ENCODE measurements at regions not wholly inside any gene's neighbourhood (a gene's known extent, or its start where the extent isn't known, plus 50 kb on each side); places are given as distances from the start of the nearest gene placed in this dataset.

DNA sequence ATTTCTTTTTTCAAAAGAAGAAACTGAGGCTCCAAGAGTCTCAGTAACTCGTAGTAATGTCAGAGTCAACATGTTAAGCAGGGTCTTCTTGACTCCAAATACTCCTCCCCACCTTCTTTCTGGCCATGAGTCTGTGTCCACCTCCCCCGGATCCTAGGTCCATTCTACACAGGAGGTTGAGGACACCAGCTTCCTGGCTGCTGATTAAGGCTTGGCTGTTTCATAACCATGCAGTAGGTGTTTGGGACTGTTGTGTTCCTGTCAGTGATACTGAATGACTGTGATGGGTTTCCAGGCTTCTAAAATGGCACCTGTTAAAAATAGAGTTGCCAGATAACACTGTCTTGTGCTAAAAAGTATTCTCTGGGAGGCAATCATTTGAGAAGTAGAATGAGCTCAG is 130.8 kb upstream of the IL12A start:
- H3K27me3 ChIP-seq (ENCODE audit: insufficient read depth, low read length): no peaks in the 10 kb centered on the region
- H3K4me1 ChIP-seq (ENCODE audit: control insufficient read depth in 1 of 2, insufficient read depth in 2 of 2, low read length in 2 of 2): peaks cover 17 to 32% of the 10 kb centered on the region in 2 experiments
- H3K79me2 ChIP-seq (ENCODE audit: insufficient read depth, low read length): no peaks in the 10 kb centered on the region
- H3K4me3 ChIP-seq (replicated peaks in 1 of 2; ENCODE audit: low read depth in 1 of 2, low read length in 2 of 2): no peak overlapping the region
- RAD21 ChIA-PET (ENCODE audit: low non-redundant PET in 1 of 2, low total read pairs in 2 of 2, uncharacterized antibody in 2 of 2, unreplicated experiment in 2 of 2): no interaction called here
- H3K9me2 ChIP-seq (ENCODE audit: insufficient read depth): no peaks in the 10 kb centered on the region
- no peaks in the 10 kb centered on the region for H3K9me3 ChIP-seq (ENCODE audit: control insufficient read depth in 1 of 2, insufficient read depth in 1 of 2, low read depth in 1 of 2, low read length in 2 of 2)
- H3K4me2 ChIP-seq (ENCODE audit: low read length): no peak overlapping the region
- POLR2A ChIA-PET: no interaction called here
- DNase-seq (ENCODE audit: low read depth, low spot score) (no peak), ATAC-seq (no peak)
- no peak for TF ChIP-seq FOSL1 (IDR thresholded peaks at IDR 0.05; ENCODE audit: low read depth)
- TF ChIP-seq CBX3 (IDR thresholded peaks at IDR 0.05; ENCODE audit: low read depth): no peak
- no peak for TF ChIP-seq EZH2phosphoT487 (IDR thresholded peaks at IDR 0.05; ENCODE audit: borderline replicate concordance)
- TF ChIP-seq ZFX (IDR thresholded peaks at IDR 0.05): no peak
- TF ChIP-seq YY1 (IDR thresholded peaks at IDR 0.05; ENCODE audit: extremely low read depth, insufficient replicate concordance, low read depth, low read length): no peak
- TF ChIP-seq, protein P1, sequence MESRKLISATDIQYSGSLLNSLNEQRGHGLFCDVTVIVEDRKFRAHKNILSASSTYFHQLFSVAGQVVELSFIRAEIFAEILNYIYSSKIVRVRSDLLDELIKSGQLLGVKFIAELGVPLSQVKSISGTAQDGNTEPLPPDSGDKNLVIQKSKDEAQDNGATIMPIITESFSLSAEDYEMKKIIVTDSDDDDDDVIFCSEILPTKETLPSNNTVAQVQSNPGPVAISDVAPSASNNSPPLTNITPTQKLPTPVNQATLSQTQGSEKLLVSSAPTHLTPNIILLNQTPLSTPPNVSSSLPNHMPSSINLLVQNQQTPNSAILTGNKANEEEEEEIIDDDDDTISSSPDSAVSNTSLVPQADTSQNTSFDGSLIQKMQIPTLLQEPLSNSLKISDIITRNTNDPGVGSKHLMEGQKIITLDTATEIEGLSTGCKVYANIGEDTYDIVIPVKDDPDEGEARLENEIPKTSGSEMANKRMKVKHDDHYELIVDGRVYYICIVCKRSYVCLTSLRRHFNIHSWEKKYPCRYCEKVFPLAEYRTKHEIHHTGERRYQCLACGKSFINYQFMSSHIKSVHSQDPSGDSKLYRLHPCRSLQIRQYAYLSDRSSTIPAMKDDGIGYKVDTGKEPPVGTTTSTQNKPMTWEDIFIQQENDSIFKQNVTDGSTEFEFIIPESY (IDR thresholded peaks at IDR 0.05; ENCODE audit: extremely low read depth, insufficient replicate concordance, low read length): no peak
- no peak for TF ChIP-seq MAX (IDR thresholded peaks at IDR 0.05)
- no peak for TF ChIP-seq ELF1 (IDR thresholded peaks at IDR 0.05; ENCODE audit: borderline replicate concordance, low read depth)
- no peak for TF ChIP-seq POLR2A (IDR thresholded peaks at IDR 0.05; ENCODE audit: borderline replicate concordance, extremely low read depth, insufficient read depth, insufficient read length)
- TF ChIP-seq SP1 (IDR thresholded peaks at IDR 0.05; ENCODE audit: low read depth): no peak
- no peak for TF ChIP-seq ZNF274 (IDR thresholded peaks at IDR 0.05; ENCODE audit: low read depth, low read length)
- no peak for TF ChIP-seq TCF7L2 (IDR thresholded peaks at IDR 0.05; ENCODE audit: borderline replicate concordance, extremely low read depth, insufficient read depth, insufficient read length)
- TF ChIP-seq EZH2 (IDR thresholded peaks at IDR 0.05): no peak
- no peak for TF ChIP-seq SIN3A (IDR thresholded peaks at IDR 0.05; ENCODE audit: low read depth)
- TF ChIP-seq RAD21 (IDR thresholded peaks at IDR 0.05; ENCODE audit: low read depth): no peak
- TF ChIP-seq, protein P2, sequence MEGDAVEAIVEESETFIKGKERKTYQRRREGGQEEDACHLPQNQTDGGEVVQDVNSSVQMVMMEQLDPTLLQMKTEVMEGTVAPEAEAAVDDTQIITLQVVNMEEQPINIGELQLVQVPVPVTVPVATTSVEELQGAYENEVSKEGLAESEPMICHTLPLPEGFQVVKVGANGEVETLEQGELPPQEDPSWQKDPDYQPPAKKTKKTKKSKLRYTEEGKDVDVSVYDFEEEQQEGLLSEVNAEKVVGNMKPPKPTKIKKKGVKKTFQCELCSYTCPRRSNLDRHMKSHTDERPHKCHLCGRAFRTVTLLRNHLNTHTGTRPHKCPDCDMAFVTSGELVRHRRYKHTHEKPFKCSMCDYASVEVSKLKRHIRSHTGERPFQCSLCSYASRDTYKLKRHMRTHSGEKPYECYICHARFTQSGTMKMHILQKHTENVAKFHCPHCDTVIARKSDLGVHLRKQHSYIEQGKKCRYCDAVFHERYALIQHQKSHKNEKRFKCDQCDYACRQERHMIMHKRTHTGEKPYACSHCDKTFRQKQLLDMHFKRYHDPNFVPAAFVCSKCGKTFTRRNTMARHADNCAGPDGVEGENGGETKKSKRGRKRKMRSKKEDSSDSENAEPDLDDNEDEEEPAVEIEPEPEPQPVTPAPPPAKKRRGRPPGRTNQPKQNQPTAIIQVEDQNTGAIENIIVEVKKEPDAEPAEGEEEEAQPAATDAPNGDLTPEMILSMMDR (IDR thresholded peaks at IDR 0.05 in 2 of 3, conservative IDR thresholded peaks at IDR 0.05 in 1 of 3; ENCODE audit: borderline replicate concordance in 1 of 3, insufficient read depth in 1 of 3, low read depth in 2 of 3, low read length in 2 of 3): no peak
- TF ChIP-seq JUND (IDR thresholded peaks at IDR 0.05): no peak
- TF ChIP-seq EGR1 (IDR thresholded peaks at IDR 0.05; ENCODE audit: low read depth): no peak
- no peak for TF ChIP-seq SRF (IDR thresholded peaks at IDR 0.05; ENCODE audit: low read depth)
- TF ChIP-seq REST (IDR thresholded peaks at IDR 0.05; ENCODE audit: low read depth): no peak
- no TSS peak for BruUV-seq (replicated peaks)
- intact Hi-C loops (cut with micrococcal nuclease): no loop called here
- H2AFZ ChIP-seq (ENCODE audit: low read depth, low read length, poor library complexity, severe bottlenecking): no peak overlapping the region
- CTCF ChIA-PET: no interaction called here
- no peak overlapping the region for H3K27ac ChIP-seq (ENCODE audit: low read depth, low read length)
- H4K20me1 ChIP-seq (ENCODE audit: insufficient read depth): no peaks in the 10 kb centered on the region
- no peak overlapping the region for H3K9ac ChIP-seq (ENCODE audit: low read length)
- H3K36me3 ChIP-seq (ENCODE audit: control insufficient read depth in 1 of 2, insufficient read depth in 2 of 2, low read length in 2 of 2): no peaks in the 10 kb centered on the region

All from HCT116 (cell line).